Skeletal muscle satellite cell (primary cell): ENCODE measurements at regions not wholly inside any gene's neighbourhood (a gene's known extent, or its start where the extent isn't known, plus 50 kb on each side); places are given as distances from the start of the nearest gene placed in this dataset.

Source experiments
- H3K27me3 ChIP-seq: 2 replicates; pipeline ENCODE4 v1.7.0; 2013; ENCODE audit warnings: low read length; ENCODE audit not compliant: control insufficient read depth, insufficient read depth
- H3K36me3 ChIP-seq: 2 replicates; pipeline ENCODE4 v1.7.0; 2013; ENCODE audit warnings: mild to moderate bottlenecking, control low read depth, low read length; ENCODE audit not compliant: insufficient read depth
- H3K4me1 ChIP-seq: 2 replicates; pipeline ENCODE4 v1.7.0; 2013; ENCODE audit warnings: low read length; ENCODE audit not compliant: control insufficient read depth, insufficient read depth
- H3K4me2 ChIP-seq: 2 replicates; pipeline ENCODE4 v1.7.0; 2013; ENCODE audit warnings: mild to moderate bottlenecking, low read length
- H3K4me3 ChIP-seq: 2 replicates; pipeline ENCODE4 v1.7.0; 2013; ENCODE audit warnings: low read length
- H3K9ac ChIP-seq: 2 replicates; pipeline ENCODE4 v1.7.0; 2013; ENCODE audit warnings: mild to moderate bottlenecking, low read depth, low read length, moderate library complexity
- H3K9me3 ChIP-seq: replicated peaks from 2 replicates; pipeline ENCODE4 v1.7.0; 2013; ENCODE audit warnings: mild to moderate bottlenecking, control low read depth, low read length

GRCh38 chr5:13511442-13511841 lies 433.0 kb downstream of the DNAH5 start:
- Histone ChIP-seq H3K4me3 (no peak overlapping the region), H3K4me1 (no peaks in the 10 kb centered on the region), H3K9me3 (no peaks in the 10 kb centered on the region), H3K4me2 (no peak overlapping the region), H3K27me3 (peaks cover under 1% of the 10 kb centered on the region), H3K9ac (no peak overlapping the region), H3K36me3 (no peaks in the 10 kb centered on the region)

DNA sequence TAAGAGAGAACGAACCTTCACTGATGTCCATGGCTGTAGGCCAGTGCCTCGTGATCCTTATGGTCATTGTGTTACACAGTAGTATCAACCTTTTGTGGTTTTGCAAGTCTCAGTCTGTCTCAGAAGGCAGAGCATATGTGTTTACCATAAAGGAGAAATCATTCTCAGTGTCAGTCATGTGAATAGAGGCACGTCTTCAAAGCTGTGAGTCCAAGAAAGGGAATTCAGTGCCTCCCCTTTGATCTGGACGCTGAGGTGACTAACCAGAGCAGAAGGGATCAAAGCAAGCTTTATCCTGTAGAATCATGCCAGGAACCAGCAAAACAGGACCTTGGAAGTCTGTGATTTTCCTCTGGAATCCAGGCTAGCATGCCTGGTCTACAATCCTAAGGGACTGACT lies 433.9 kb downstream of the DNAH5 start:
- Histone ChIP-seq H3K27me3 (no peaks in the 10 kb centered on the region), H3K4me3 (no peak overlapping the region), H3K9ac (no peak overlapping the region), H3K36me3 (no peaks in the 10 kb centered on the region), H3K4me1 (no peaks in the 10 kb centered on the region), H3K4me2 (no peak overlapping the region), H3K9me3 (no peaks in the 10 kb centered on the region)

DNA sequence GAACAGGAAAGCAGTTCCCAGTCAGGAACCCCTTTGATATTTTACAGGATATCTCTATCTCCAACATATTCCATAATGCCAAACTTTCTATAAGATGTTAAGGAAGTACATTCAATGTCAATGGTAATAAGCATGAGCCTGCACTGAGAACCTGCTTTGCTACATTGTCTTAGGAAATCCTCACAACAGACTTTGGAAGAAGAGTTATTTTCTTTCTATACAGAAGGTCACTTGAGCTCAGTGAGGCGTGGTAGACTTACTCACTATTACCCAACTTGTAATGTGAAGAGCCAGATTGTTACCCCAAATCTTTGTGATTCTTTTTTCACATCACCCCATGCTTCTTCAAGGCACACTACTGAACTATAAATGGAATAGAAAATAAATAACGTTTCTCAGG lies 435.9 kb downstream of the DNAH5 start:
- Histone ChIP-seq H3K36me3 (no peaks in the 10 kb centered on the region), H3K4me3 (no peak overlapping the region), H3K27me3 (no peaks in the 10 kb centered on the region), H3K9me3 (no peaks in the 10 kb centered on the region), H3K4me1 (no peaks in the 10 kb centered on the region), H3K4me2 (no peak overlapping the region), H3K9ac (no peak overlapping the region)

GRCh38 chr5:13505326-13505725 lies 439.2 kb downstream of the DNAH5 start:
- H3K4me1 ChIP-seq, result no peaks in the 10 kb centered on the region
- no peak overlapping the region for H3K4me3 ChIP-seq
- H3K4me2 ChIP-seq, result no peak overlapping the region
- H3K36me3 ChIP-seq, result no peaks in the 10 kb centered on the region
- H3K9me3 ChIP-seq, result no peaks in the 10 kb centered on the region
- no peak overlapping the region for H3K9ac ChIP-seq
- H3K27me3 ChIP-seq, result no peaks in the 10 kb centered on the region

GRCh38 chr5:13503017-13503416 lies 441.5 kb downstream of the DNAH5 start:
- H3K27me3 ChIP-seq, result no peaks in the 10 kb centered on the region

DNA sequence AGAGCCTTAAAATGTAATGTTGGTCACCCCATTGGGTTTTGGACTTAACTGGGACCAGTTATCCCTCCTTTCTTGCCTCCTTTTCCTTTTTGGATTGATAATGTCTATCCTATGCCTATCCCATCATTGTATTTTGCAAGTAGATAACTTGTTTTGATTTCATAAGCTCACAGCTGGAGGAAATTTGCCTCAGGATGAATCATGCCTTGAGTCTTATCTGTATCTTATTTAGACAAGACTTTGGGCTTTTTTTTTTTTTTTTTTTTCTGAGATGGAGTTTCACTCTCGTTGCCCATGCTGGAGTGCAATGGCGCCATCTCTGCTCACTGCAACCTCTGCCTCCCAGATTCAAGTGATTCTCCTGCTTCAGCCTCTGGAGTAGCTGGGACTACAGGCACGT lies 443.3 kb downstream of the DNAH5 start:
- no peaks in the 10 kb centered on the region for H3K4me1 ChIP-seq
- H3K27me3 ChIP-seq, result no peaks in the 10 kb centered on the region
- H3K4me2 ChIP-seq, result no peak overlapping the region
- H3K9ac ChIP-seq, result no peak overlapping the region
- H3K36me3 ChIP-seq, result no peaks in the 10 kb centered on the region
- no peaks in the 10 kb centered on the region for H3K9me3 ChIP-seq
- H3K4me3 ChIP-seq, result no peak overlapping the region

More at GRCh38 chr5:13503017-13503416, 441.5 kb downstream of the DNAH5 start:
- Histone ChIP-seq H3K36me3 (no peaks in the 10 kb centered on the region), H3K4me3 (no peak overlapping the region), H3K4me1 (no peaks in the 10 kb centered on the region), H3K9ac (no peak overlapping the region), H3K9me3 (no peaks in the 10 kb centered on the region), H3K4me2 (no peak overlapping the region)

DNA sequence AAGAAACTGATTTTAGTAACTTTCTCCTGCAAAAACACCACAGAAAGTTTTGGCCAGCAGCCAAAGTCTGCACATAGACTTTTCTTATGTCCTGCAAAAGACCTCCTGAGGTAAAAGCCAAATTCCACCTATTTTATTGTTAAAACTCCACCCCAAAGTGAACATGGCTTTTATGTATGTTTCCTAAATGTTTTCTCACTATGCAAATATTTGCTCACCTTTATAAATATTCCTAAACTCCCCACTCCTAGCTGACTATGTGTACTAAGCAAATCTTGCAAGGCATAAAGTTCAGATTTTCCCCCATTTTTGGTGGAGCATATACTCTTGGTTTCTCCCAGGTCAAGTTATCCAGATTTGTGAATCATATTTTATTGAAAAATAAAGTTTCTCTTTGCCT lies 446.2 kb downstream of the DNAH5 start:
- Histone ChIP-seq H3K9me3 (no peaks in the 10 kb centered on the region), H3K27me3 (no peaks in the 10 kb centered on the region), H3K36me3 (no peaks in the 10 kb centered on the region), H3K4me3 (no peak overlapping the region), H3K4me1 (no peaks in the 10 kb centered on the region), H3K9ac (no peak overlapping the region), H3K4me2 (no peak overlapping the region)

DNA sequence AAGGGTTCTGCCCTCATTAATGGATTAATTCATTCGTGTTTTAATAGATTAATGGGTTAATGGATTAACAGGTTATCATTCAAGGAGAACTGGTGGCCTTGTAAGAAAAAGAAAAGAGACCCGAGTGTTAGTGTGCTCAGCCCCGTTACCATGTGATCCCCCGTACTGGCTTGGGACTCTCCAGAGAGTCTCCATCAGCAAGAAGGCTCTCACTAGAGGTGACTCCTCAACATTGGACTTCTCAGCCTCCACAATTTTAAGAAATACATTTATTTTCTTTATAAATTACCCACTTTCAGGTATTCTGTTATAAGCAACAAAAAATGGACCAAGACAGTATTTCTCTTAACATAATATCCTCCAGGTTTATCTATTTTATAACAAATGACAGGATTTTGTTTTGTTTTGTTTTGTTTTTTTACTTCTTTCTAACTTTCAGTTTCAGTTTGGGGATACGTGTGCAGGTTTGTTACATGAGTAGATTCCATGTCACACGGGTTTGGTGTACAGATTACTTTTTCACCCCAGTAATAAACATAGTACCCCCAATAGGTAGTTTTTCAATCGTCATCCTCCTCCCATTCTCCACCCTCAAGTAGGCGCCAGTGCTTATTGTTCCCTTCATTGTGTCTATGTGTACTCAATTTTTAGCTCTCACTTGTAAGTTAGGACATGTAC lies 456.1 kb downstream of the DNAH5 start:
- Histone ChIP-seq H3K4me2 (no peak overlapping the region), H3K36me3 (no peaks in the 10 kb centered on the region), H3K9ac (no peak overlapping the region), H3K4me1 (no peaks in the 10 kb centered on the region), H3K4me3 (no peak overlapping the region), H3K9me3 (no peaks in the 10 kb centered on the region), H3K27me3 (peaks cover 3% of the 10 kb centered on the region)

DNA sequence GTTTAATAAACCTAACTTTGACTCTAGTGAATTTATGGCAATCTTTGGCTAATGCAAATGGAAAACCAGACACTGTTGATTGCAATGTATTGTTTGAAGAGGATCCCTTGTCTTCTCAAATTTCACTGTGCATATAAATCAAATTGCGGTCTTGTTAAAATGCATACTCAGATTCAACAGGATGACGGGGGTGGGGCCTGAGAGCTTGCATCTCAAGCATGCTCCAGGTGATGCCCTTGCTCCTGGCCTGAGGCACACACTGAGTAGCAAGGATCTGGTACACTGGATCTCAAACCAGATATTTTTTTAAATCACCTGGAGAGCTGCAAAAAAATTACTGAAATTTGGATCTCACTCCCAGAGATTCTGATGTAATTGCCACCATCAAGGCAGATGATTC lies 463.7 kb downstream of the DNAH5 start:
- Histone ChIP-seq H3K4me3 (no peak overlapping the region), H3K36me3 (no peaks in the 10 kb centered on the region), H3K4me1 (peaks cover 10% of the 10 kb centered on the region), H3K4me2 (no peak overlapping the region), H3K9ac (no peak overlapping the region), H3K9me3 (no peaks in the 10 kb centered on the region), H3K27me3 (peaks cover 9% of the 10 kb centered on the region)

GRCh38 chr5:13478831-13479465 lies 465.5 kb downstream of the DNAH5 start:
- Histone ChIP-seq H3K9ac (no peak overlapping the region), H3K36me3 (no peaks in the 10 kb centered on the region), H3K4me1 (peaks cover 10% of the 10 kb centered on the region), H3K27me3 (peaks cover 9% of the 10 kb centered on the region), H3K4me2 (no peak overlapping the region), H3K9me3 (no peaks in the 10 kb centered on the region), H3K4me3 (no peak overlapping the region)

DNA sequence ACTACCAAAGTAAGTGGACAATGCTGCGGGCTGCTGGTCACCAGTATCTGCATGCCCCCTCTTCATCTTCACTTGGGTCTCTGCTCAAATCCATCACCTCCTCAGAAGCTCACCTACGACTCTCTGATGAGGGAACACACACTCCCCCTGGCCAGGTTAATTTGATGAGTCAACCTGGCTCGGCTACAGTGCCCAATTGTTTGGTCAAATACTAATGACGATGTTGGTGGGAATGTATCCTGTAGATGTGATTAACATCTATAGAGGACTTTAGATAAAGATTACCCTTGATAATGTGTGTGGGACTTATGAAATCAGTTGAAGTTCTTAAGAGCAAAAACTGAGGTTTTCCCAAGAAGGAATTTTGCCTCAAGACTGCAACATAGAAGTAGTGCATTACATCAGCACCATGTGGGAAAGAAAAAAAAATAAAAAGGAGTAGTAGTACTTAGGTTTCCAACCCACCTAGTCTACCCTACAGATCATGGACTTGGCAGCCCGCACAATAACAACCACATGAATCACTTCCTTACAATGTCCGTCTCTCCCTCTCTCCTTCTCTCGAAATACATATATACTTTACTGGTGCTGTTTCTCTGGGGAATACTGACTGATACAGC lies 467.3 kb downstream of the DNAH5 start:
- Histone ChIP-seq H3K4me1 (peaks cover 10% of the 10 kb centered on the region), H3K4me2 (no peak overlapping the region), H3K36me3 (no peaks in the 10 kb centered on the region), H3K9me3 (no peaks in the 10 kb centered on the region), H3K4me3 (no peak overlapping the region), H3K9ac (no peak overlapping the region), H3K27me3 (peaks cover 6% of the 10 kb centered on the region)

GRCh38 chr5:13472842-13473241 lies 471.6 kb downstream of the DNAH5 start:
- Histone ChIP-seq H3K9me3 (no peaks in the 10 kb centered on the region), H3K4me3 (no peak overlapping the region), H3K36me3 (no peaks in the 10 kb centered on the region), H3K4me1 (peaks cover 10% of the 10 kb centered on the region), H3K4me2 (no peak overlapping the region), H3K9ac (no peak overlapping the region), H3K27me3 (no peaks in the 10 kb centered on the region)
